Esophagus squamous epithelium (tissue), 5 donors: ENCODE measurements at regions not wholly inside any gene's neighbourhood (a gene's known extent, or its start where the extent isn't known, plus 50 kb on each side); places are given as distances from the start of the nearest gene placed in this dataset.
"Not testable (repeated sequence)": the region's sequence is repeated elsewhere in the genome, so short reads cannot be mapped to it uniquely, and the experiment has no call there.

Source experiments
- DNase-seq: peaks from one replicate; lab custom pipeline; 2025; lab: John Stamatoyannopoulos, UW
- H3K27ac ChIP-seq, 4 donors: fragments of 200-600 bp; sonication (generic); one replicate each; pipeline ENCODE4 v1.5.1; 2016 to 2019; ENCODE audit warnings: mild to moderate bottlenecking in 1 of 4
- H3K27me3 ChIP-seq, 4 donors: fragments of 200-600 bp; sonication (generic); 1 replicate in 3 of 4; 2 replicates in 1 of 4; pipeline versions ENCODE4 v1.5.1 to v1.6.0; 2017 to 2021; ENCODE audit warnings: antibody characterized with exemption in 1 of 4
- H3K36me3 ChIP-seq, 3 donors: fragments of 200-600 bp; sonication (generic); one replicate each; pipeline ENCODE4 v1.5.1; 2016 to 2019
- H3K4me1 ChIP-seq, 3 donors: fragments of 200-600 bp; sonication (generic); one replicate each; pipeline ENCODE4 v1.5.1; 2017 to 2019
- H3K4me3 ChIP-seq, 4 donors: fragments of 200-600 bp; sonication (generic); 1 replicate in 3 of 4; 2 replicates in 1 of 4; pipeline ENCODE4 v1.5.1; 2016 to 2019; ENCODE audit warnings: mild to moderate bottlenecking in 2 of 4, moderate library complexity in 1 of 4
- H3K9me3 ChIP-seq, 3 donors: fragments of 200-600 bp; sonication (generic); one replicate each; pipeline ENCODE4 v1.5.1; 2016 to 2019
- POLR2A ChIP-seq, 4 donors: fragments of 450-650 bp; IDR thresholded peaks; one replicate each; pipeline ENCODE4 v1.6.1; 2017; ENCODE audit warnings: antibody characterized with exemption in 4 of 4, mild to moderate bottlenecking in 4 of 4, moderate library complexity in 3 of 4
- WGBS, 2 donors: methylation state at CpG; one replicate each; pipeline ENCODE4 v1.1.5; 2018; 5-methylcytosine and 5-hydroxymethylcytosine counted together
- intact Hi-C: fragments of 100-400 bp; cut with DNase I; formaldehyde crosslinking; loops from one replicate; pipeline ENCODE4 v1.15.0; 2022
- TF ChIP-seq, protein P1 (sequence below), 6 experiments: fragments of 450-650 bp in 4 of 6; fragments of 200-600 bp in 2 of 6; sonication (generic) in 2 of 6; IDR thresholded peaks; one replicate each; pipeline ENCODE4 v1.5.1; 2016 to 2019; ENCODE audit warnings: antibody characterized with exemption in 6 of 6, mild to moderate bottlenecking in 4 of 6, moderate library complexity in 4 of 6
- donor health status: DM: yes; HTN: yes; CAD: no.

GRCh38 chr5:88034520-88034919 lies 234.1 kb downstream of the TMEM161B start:
- Histone ChIP-seq H3K4me3 (no peak overlapping the region), H3K36me3 (no peaks in the 10 kb centered on the region), H3K27me3 (no peaks in the 10 kb centered on the region), H3K4me1 (no peaks in the 10 kb centered on the region), H3K9me3 (no peaks in the 10 kb centered on the region), H3K27ac (no peak overlapping the region)
- intact Hi-C loops = no loop called here
- TF ChIP-seq, protein P1, sequence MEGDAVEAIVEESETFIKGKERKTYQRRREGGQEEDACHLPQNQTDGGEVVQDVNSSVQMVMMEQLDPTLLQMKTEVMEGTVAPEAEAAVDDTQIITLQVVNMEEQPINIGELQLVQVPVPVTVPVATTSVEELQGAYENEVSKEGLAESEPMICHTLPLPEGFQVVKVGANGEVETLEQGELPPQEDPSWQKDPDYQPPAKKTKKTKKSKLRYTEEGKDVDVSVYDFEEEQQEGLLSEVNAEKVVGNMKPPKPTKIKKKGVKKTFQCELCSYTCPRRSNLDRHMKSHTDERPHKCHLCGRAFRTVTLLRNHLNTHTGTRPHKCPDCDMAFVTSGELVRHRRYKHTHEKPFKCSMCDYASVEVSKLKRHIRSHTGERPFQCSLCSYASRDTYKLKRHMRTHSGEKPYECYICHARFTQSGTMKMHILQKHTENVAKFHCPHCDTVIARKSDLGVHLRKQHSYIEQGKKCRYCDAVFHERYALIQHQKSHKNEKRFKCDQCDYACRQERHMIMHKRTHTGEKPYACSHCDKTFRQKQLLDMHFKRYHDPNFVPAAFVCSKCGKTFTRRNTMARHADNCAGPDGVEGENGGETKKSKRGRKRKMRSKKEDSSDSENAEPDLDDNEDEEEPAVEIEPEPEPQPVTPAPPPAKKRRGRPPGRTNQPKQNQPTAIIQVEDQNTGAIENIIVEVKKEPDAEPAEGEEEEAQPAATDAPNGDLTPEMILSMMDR (IDR thresholded peaks at IDR 0.05) = no peak
- TF ChIP-seq POLR2A (IDR thresholded peaks at IDR 0.05) = no peak
- 8 to 28% methylated on average over 1 of the region's 1 CpG for WGBS, 2 donors
- no peak for DNase-seq

- H3K27me3 ChIP-seq = no peaks in the 10 kb centered on the region
- TF ChIP-seq, protein P1 (IDR thresholded peaks at IDR 0.05) = no peak
- no peak for TF ChIP-seq POLR2A (IDR thresholded peaks at IDR 0.05)
- intact Hi-C loops = no loop called here
These were observed 235.5 kb downstream of the TMEM161B start for GRCh38 chr5:88033191-88033590.

GRCh38 chr5:88029011-88029410 lies 239.6 kb downstream of the TMEM161B start:
- no peaks in the 10 kb centered on the region for H3K9me3 ChIP-seq
- H3K27me3 ChIP-seq = no peaks in the 10 kb centered on the region
- no peak for DNase-seq
- TF ChIP-seq, protein P1 (IDR thresholded peaks at IDR 0.05) = no peak
- TF ChIP-seq POLR2A (IDR thresholded peaks at IDR 0.05) = no peak
- 67 to 93% methylated on average over 2 of the region's 2 CpGs for WGBS, 2 donors
- H3K4me1 ChIP-seq = no peaks in the 10 kb centered on the region
- no peak overlapping the region for H3K27ac ChIP-seq
- intact Hi-C loops = no loop called here
- H3K4me3 ChIP-seq = no peak overlapping the region
- H3K36me3 ChIP-seq = no peaks in the 10 kb centered on the region

More at GRCh38 chr5:88033191-88033590, 235.5 kb downstream of the TMEM161B start:
- no peaks in the 10 kb centered on the region for H3K36me3 ChIP-seq
- H3K4me3 ChIP-seq = no peak overlapping the region
- no peaks in the 10 kb centered on the region for H3K4me1 ChIP-seq
- WGBS, 2 donors = 32 to 34% methylated on average over 2 of the region's 2 CpGs
- H3K9me3 ChIP-seq = no peaks in the 10 kb centered on the region
- no peak for DNase-seq
- no peak overlapping the region for H3K27ac ChIP-seq

GRCh38 chr5:88021141-88021540 lies 247.5 kb downstream of the TMEM161B start:
- no peak for TF ChIP-seq POLR2A (IDR thresholded peaks at IDR 0.05)
- TF ChIP-seq, protein P1 (IDR thresholded peaks at IDR 0.05) = no peak
- H3K4me3 ChIP-seq = no peak overlapping the region
- no peaks in the 10 kb centered on the region for H3K4me1 ChIP-seq
- intact Hi-C loops = no loop called here
- no peak for DNase-seq
- H3K27ac ChIP-seq = no peak overlapping the region
- H3K36me3 ChIP-seq = no peaks in the 10 kb centered on the region
- WGBS, 2 donors = 70% methylated on average over 5 of the region's 5 CpGs
- no peaks in the 10 kb centered on the region for H3K27me3 ChIP-seq
- H3K9me3 ChIP-seq = no peaks in the 10 kb centered on the region

DNA sequence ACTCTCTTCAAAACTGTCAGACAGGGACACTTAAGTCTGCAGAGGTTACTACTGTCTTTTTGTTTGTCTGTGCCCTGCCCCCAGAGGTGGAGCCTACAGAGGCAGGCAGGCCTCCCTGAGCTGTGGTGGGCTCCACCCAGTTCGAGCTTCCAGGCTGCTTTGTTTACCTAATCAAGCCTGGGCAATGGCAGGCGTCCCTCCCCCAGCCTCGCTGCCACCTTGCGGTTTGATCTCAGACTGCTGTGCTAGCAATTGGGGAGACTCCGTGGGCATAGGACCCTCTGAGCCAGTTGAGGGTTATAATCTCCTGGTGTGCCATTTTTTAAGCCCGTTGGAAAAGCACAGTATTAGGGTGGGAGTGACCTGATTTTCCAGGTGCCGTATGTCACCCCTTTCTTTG lies 253.7 kb downstream of the TMEM161B start:
- H3K27ac ChIP-seq, H3K4me3 ChIP-seq, H3K4me1 ChIP-seq, DNase-seq, H3K27me3 ChIP-seq, H3K9me3 ChIP-seq, intact Hi-C loops, H3K36me3 ChIP-seq: not testable (repeated sequence)
- WGBS, 2 donors = 80% methylated on average over 1 of the region's 7 CpGs; no CpG with 5 or more reads in 1 of the 2 donors

- WGBS, 2 donors = 8 to 22% methylated on average over 5 of the region's 5 CpGs
- TF ChIP-seq POLR2A (IDR thresholded peaks at IDR 0.05) = no peak
- TF ChIP-seq, protein P1 (IDR thresholded peaks at IDR 0.05) = no peak
- Histone ChIP-seq H3K36me3 (no peaks in the 10 kb centered on the region), H3K4me3 (no peak overlapping the region), H3K4me1 (no peaks in the 10 kb centered on the region), H3K27me3 (no peaks in the 10 kb centered on the region), H3K27ac (no peak overlapping the region), H3K9me3 (no peaks in the 10 kb centered on the region)
- intact Hi-C loops = no loop called here
- DNase-seq = no peak
These were observed 267.8 kb downstream of the TMEM161B start for GRCh38 chr5:88000877-88001276.
